Occipital lobe (tissue), 1 donor: ENCODE measurements at regions not wholly inside any gene's neighbourhood (a gene's known extent, or its start where the extent isn't known, plus 50 kb on each side); places are given as distances from the start of the nearest gene placed in this dataset.
A peak's percentile ranks its signal among the peaks of the same experiment; 100 is the strongest.

Experiments used
- DNase-seq: peaks from one replicate; lab custom pipeline; 2025; lab: John Stamatoyannopoulos, UW

DNA sequence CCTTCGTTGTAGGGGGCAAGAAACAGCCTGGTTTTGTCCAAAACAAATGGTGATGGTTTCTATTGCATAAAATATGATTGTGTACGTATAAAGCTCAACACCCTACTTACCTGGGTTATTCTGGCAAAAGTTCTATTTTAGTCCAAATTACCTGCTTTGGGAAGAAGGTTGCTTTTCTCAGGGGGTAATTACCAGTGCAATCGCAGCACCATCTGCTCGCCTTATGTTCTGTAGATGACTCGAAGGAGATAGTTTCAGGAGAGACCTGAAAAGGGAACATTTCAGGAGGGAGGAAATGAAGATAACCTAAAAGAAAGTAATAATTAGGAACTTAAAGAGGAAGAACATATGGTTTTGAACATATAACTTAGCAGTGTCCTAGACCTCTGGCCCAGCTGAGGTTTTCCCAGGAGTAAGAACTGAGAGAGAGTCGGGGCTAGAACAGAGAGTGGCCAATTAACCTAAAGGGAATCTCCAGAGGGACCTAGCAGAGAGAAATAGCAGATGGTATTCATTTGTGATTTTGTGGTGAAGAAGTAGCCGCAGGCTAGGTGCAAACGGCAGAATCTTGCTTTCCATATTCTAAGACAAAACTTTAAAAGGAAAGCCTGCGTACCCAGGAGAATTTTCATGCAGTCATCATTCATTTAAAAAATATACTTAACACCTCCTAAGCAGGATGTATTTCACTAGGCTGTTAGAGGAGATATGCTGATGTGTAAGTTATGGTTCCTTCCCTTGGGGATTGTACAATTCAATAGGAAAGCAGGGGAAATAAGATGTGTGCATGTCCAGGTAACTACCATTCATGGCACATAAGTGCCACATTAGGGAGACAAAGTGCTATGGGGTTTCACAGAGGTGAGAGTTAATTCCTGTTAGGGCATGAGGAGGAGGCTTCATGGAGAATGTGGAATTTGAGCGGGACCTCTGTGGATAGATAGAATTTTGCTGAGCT lies 113.0 kb upstream of the SLC10A2 start:
- DNase-seq: no peak

DNA sequence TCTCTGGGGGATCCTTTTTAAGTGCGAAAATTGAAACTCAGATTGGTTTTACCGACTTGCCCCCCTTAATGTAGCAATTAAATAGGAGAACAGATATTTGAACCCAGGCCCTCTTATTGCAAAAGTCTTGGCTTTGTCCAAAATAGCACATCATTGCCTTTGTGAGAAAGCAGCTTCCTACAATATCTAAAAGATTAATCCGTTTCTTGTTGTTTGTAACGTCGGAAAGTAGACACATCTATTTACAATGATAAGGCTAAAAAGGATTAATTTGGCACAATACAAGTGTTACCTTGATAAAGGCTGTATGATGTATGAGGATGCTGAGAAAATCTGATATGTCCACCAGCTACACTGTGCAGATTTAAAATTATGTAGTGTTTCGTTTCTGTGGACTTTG lies 108.7 kb upstream of the SLC10A2 start:
- no peak for DNase-seq

DNA sequence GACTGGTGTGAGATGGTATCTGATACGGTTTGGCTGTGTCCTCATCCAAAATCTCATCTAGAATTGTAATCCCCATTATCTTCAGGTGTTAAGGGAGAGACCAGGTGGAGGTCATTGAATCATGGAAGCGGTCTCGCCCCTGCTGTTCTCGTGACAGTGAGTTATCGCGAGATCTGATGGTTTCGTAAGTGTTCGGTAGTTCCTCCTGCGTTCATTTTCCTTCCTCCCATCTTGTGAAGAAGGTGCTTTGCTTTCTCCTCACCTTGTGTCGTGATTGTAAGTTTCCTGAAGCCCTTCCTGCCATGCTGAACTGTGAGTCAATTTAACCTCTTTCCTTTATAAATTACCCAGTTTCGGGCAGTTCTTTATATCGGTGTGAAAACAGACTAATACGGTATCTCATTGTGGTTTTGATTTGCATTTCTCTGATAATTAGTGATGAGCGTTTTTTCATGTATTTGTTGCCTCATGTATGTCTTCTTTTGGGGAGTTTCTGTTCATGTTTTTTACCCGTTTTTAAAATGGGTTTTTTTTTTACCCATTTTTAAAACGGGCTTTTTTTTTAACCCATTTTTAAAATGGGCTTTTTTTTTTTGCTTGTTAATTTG lies 102.8 kb upstream of the SLC10A2 start:
- DNase-seq: no peak

DNA sequence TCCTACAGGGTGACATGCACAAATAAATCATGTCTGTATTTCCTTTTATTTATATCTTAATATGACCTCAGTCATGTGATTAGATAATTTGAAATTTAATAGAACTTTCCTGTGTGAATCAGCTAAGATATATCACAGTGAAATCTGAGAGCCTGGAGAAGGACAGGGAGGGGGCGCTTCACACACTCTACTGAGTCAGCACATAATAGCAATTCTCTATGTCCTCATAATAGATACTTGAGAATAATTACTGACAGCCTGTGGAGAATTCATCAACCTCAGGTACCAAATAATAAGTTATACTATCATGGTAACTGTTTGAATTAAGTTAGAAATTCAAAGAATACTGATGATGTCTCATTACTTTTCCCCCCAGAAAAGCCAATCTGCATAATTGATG lies 98.0 kb upstream of the SLC10A2 start:
- DNase-seq: no peak

DNA sequence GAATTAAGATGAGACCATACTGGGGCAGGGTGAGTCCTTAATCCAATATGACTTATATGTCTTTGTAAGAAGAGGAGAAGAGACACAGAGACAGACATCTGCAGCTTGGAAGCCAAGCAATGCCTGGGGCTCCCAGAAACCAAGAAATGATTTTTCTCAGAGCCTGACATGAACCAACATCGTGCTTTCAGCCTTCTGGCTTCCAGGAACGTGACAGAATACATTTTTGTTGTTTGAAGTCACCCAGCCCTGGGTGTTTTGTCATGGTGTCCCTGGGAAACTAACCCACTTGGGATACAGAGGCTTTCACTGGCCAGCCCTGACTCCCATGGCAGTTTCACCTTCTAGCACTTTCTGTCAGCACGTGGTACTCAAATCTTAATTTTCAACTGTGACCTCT lies 95.3 kb upstream of the SLC10A2 start:
- DNase-seq: no peak

DNA sequence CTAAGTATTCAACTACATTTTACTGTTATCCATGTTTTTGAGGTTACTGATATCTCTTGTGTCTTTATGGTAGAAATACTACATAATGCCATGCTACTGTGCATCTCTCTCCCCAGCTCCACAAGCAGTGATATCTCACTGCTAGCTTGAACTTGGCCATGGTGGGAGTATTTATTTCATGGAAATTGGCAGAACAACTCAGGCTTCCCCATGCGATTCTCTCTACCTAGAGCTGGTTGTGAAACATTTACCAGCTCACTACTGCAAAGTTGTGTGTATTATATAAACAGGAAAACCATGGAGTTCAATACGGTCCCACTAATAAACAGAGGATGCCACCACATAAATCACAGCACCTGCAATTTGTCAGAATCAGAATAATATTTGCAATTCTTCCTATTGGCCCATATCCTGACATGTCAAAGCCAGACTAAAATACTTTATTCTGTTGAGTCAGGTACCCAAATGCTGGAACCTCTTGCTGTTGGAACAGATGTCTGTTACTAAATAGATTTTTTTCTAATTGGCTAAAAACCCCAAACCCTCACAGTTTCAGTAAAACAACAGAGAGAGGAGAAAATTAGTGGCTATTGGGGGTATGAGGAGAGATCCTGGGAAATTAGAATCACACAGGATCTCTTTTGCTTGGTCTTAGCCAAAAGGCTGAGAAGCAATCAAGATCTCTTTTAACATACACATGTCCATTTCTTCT lies 91.4 kb upstream of the SLC10A2 start:
- no peak for DNase-seq

DNA sequence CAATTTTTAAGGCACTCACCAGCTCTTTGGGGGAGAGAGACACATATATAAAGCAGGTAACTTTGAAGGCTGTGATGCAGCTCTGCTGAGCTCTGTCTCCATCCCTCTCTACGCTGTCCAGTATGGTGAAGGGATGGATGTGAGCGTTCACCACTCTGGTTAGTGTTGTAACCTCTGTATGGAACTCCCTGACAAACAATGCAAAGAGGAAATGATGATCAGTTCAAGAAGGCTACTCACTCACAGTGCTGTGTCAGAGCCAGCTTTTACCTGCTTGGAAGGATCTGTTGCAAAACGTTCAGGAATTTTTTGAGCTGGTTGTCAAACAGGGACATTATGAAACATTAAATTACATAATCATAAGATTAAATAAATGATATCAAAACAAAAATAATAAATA lies 90.8 kb upstream of the SLC10A2 start:
- DNase-seq: no peak

DNA sequence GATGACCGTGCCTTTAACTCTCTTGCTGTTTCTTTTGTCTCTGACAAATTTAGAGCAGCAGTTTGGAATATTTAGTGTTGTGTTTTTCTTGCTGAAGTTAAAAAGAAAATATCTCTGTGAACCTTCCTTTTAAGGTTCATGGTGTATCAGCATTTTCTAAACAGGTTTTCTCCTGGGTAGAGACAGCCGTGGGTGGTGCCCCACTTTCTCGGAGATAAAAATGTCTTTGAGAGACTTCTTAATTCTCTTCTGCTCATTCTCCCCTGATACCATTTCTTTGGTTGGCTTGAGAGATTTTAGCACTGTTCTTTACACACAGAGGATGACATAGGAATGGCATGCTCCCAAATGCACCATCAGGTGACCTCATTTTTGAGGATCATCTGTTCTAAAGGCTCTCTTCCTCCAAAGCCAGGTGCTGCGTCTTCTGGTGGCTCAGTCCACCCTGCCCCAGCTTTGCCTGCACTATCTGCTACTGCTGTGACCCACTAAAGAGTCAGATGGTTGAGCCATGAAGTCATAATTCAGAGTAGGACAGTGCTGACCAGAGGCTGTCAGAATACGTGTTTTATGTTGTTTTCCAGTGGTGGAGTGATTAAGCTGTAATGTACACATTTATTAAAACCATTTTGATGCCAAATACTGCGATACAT lies 90.3 kb upstream of the SLC10A2 start:
- DNase-seq: peak; percentile 40

DNA sequence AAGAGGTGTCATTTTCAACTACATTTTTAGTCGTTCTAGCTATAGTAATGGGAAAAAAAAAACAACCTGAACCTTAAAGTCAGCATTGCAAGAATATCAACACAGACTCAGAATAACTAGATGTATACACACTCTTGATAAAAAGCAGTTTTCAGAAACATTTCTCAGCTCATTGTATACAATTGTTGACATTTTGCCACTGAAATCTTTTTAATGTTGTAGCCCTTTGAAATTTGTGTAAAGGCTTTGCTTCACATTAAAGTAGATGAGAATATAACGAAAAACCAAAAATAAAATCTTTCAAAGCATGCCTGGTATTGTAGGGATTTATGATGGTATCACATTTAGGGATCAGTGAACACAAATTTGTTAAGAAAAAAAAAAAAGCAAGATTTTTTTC lies 87.2 kb upstream of the SLC10A2 start:
- DNase-seq: no peak

DNA sequence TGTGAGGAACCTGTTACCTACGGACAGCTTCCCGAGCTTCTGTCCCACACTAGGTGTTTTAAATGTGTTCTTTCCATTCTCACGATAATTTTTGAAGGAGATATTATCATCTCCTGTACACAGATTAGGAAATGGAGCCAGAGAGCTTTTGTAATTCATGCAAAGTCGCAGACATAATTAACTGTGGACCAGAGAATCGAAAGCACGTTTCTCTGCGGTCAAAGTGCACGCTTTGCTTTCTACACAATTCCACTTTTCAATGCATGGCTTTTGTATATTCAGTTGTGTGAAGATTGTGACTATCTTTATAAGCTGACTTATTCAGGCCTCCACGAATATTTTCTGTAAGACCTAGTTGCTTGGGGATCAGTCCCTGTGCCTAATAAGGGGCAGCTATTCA lies 81.7 kb upstream of the SLC10A2 start:
- no peak for DNase-seq

DNA sequence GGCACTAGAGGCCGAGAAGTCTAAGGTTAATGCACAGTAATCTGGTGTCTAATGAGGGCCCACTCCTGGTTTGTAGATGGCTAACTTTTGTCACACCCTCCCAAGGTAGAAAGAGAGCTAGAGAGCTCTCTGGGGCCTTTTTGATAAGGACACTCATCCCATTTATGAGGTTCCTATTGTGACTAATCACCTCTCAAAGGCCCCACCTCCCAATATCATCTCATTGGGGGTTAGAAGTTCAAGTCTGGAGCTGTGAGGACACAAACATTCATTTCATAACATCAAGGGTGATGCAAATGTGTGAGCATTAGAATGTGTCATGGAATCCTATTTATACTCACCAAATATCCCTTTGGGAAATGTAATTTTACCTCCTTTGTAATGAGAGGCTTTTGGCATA lies 79.2 kb upstream of the SLC10A2 start:
- no peak for DNase-seq

DNA sequence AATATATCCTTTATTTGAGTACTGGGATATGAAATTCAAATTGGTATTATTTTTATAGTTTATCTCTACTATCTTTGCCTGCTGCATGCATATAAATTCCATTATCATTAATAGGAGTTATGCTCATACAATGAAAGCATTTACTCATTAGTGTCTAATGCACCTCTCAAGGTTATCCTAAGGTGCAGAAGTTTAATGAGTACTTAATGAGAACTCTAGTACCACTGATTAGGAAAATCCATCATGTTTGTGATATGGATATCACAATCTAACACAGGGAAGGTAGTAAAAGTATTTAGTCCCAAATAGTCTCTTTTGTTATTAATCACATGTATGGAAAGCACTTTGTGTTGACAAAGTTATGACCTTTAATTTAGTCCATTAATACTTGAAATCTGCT lies 77.2 kb upstream of the SLC10A2 start:
- no peak for DNase-seq

DNA sequence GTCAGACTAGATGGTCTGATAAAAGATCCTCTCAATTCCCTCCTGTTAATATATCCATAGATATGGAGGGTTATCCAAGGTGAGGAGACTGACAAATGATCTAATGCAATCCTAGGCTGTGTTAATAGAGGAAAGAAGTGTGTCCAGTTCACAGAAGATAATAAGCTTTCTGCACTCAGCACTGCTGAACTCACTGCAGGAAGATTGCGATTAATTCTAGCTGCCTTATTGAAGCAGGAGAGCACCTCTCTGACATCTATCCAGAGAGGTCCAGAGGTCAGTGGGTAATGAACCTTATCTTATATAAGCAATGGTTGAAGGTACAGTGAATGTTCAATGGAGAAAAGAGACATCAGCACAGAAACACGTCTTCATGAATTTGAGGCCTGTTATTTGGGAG lies 75.9 kb upstream of the SLC10A2 start:
- DNase-seq: no peak

DNA sequence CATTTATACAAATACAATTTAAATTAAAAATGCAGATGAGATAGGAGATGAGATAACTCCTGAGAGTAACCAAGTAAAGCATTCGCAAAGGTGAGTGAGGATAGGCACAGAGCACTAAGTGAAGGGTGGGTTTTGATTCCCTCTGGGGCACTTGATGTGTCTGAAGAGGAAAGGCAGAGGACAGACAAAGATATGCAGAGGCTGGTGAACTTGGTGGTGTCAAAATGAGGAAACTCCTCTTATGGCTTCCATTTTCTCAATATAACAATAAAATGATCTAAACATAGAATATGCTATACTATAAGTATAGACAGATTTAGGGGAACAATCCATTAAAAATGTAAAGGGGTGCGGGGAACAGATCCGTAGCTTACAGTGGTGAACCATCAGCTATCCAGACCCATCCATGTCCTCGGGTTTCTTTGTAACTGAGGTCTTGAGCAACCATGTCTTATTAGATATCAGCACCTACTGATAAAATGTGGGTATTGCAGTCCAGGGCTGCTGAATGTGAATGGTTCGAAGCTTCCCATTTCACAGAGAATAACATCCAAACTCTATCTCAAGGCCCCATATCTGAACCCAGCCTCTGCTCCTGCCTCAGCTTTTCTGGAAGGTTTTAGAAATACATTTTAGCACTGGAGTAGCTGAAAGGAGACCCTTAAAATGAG lies 73.9 kb upstream of the SLC10A2 start:
- no peak for DNase-seq

DNA sequence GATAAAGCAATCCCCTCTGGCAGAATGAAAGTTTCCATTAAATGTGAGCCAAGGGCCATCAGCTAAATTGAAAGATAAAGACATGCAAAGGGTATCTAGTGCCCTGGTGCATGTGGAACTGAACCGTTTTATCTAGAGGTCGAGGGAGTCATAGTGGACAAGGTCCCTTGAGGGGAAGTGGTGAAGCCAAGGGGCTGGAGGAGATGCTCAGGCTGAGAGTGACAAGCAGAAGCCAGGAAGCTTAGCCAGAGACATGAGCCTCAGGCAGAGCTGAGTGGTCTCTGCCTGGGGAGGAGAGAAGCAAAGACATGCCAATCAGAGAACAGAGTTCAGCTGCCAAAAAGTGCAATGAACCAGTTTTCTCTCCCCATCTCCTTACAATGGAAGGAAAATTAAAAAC lies 68.1 kb upstream of the SLC10A2 start:
- DNase-seq: no peak

DNA sequence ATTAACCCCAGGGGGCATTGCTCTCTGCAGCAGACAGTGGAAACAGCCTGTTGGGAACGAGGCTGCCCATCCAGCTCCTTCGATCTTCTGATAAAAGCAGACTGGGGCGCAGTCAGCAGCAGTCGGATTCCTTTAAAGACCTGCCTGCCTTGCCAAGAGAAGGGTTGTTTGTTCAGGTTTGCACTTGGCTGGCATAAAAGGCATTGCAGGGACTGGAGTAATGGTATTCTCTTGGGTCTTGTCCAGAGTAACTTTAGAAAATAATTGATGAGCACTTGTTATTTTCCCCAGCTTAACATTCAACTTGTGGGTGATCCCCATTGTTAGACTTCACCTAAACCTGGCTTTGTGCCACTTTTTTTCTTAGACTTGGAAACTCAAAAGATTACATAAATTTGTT lies 67.3 kb upstream of the SLC10A2 start:
- DNase-seq: no peak

DNA sequence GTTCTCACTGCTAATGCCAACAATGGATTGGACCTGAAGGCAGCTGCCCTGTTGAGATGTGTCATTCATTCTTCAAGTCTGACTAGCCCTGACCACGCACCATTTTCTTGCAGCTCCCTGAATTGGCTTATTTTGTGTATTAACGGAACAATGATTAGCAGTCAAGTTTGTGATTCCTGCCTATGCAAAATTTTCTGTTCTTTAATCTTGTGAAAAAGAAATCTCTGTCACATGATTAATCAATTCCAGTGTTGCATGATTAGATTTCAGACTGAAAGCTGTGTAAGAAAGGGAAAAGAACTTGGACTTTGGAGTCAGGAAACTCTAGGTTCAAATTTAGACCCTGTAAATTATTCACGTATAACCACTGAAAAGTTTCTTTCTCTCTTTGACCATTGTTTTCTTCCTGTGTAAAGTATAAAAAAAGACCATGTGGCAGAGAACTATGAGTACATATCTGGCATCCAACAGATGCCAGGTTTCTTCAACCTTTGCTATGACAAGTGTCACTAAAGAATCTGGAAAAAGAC lies 64.5 kb upstream of the SLC10A2 start:
- DNase-seq: no peak

DNA sequence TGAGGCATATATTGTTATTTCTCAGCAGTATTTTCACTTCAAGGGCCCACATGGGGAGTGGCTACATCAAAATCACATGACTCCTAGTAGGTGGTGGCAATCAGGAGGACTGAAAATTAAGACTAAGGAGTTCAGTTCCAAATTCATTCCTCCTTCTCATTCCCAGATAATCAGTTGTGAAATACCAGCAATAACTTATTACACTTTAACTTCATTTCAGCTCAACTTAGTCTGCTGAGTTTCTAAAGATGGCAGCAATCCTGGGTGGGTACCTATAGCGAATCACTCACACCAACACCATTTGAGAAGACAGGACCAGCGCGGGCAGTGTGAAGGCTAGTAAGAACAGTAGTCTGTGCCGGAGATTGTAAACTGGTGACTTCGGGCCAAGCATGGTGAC lies 63.9 kb upstream of the SLC10A2 start:
- no peak for DNase-seq
